GM12892 (cell line): ENCODE measurements at regions not wholly inside any gene's neighbourhood (a gene's known extent, or its start where the extent isn't known, plus 50 kb on each side); places are given as distances from the start of the nearest gene placed in this dataset.

ENCODE experiments used
- DNase-seq: peaks from one replicate; pipeline ENCODE4 v3.0.0; 2011; ENCODE audit not compliant: insufficient read length
- FAIRE-seq: peaks from 2 replicates; lab custom pipeline; 2011; peaks lifted over from hg19 to GRCh38; lab: Jason Lieb, UNC
- POLR2A ChIP-seq: IDR thresholded peaks from 2 replicates; pipeline ENCODE4 v1.6.1; 2011; ENCODE audit warnings: low read depth, low read length, control low read depth
- POLR2AphosphoS5 ChIP-seq: IDR thresholded peaks from 2 replicates; pipeline ENCODE4 v1.6.1; 2011; ENCODE audit warnings: low read depth, low read length, control low read depth
- TAF1 ChIP-seq: IDR thresholded peaks from 2 replicates; pipeline ENCODE4 v1.6.1; 2011; ENCODE audit warnings: low read depth, mild to moderate bottlenecking, control low read depth, low read length, borderline replicate concordance

GRCh38 chr7:46675456-46675855 lies 754.4 kb upstream of the IGFBP3 start:
- no peak for FAIRE-seq
- TF ChIP-seq POLR2A: no peak
- TF ChIP-seq POLR2AphosphoS5: no peak
- no peak for TF ChIP-seq TAF1
- DNase-seq: no peak

DNA sequence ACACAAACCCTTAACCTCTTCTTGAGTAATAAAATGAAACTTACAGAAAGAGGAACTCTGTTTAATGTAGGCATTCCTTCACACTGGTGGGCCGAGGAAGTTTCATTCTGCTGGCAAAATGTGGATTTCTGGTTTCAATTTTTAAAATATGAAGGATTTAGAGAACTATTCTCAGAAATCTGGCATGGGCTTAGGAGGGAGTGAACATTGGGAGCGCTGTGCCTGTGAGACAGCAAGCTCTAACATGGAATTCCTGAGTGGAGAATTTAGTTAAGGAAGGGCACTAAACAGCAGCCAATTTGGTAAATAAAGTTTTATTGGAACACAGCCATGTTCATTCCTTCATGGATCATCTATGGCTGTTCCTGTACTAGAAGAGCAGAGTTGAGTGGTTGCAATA lies 751.8 kb upstream of the IGFBP3 start:
- no peak for TF ChIP-seq POLR2AphosphoS5
- no peak for TF ChIP-seq TAF1
- TF ChIP-seq POLR2A: no peak
- FAIRE-seq (no peak), DNase-seq (no peak)

DNA sequence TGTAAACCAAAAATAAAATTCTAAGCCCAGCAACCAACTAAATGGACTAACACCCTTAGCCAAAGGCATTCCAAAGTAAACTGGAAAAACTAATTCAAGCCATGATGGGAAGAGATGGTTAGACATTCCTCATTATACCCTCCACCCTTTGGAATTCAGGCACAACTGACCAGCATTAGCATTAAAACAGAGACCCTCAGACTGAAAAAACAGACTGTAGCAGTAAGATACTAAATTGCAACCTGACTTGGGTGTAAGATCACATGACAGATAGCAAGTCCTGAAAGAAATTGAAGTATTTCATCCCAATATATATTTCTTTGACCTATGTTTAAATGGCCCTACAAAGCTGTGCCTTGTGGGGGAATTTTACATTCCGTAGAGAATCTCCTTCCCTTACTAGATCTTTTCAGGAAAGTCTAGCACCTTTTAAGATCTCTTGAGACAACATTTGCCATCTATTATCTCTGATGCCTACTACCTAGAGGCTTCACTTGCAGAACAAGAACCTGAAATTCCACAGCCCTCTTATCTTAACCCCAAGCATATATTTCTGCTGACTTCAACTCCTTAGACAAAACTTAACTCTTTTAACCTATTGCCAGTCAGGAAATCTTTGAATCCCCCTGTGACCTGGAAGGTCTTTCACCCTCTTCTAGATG lies 750.2 kb upstream of the IGFBP3 start:
- DNase-seq (no peak), FAIRE-seq (no peak)
- no peak for TF ChIP-seq POLR2A
- TF ChIP-seq POLR2AphosphoS5: no peak
- no peak for TF ChIP-seq TAF1

GRCh38 chr7:46669028-46669427 lies 748.0 kb upstream of the IGFBP3 start:
- FAIRE-seq: no peak
- TF ChIP-seq POLR2AphosphoS5 (no peak), TAF1 (no peak), POLR2A (no peak)

DNA sequence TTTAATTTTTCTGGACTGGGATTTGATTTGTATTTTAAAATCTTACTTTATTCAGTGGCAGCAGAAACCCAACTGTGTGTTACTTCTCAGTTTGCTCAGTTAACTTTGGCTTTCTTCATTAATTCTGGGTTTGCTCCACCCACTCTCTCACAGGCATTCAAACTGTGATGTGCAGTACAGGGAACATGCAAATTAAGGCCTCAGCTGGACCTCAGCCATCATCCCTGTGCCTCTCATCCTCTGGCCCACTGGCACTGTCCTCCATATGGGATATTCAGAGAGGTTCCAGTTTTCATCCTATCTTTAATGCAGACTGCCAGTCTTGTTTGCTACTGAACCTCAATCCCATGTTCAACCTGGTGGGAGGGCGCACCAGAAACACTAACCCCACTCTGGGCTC lies 743.4 kb upstream of the IGFBP3 start:
- FAIRE-seq (no peak), DNase-seq (no peak)
- TF ChIP-seq TAF1 (no peak), POLR2AphosphoS5 (no peak), POLR2A (no peak)

More at GRCh38 chr7:46669028-46669427, 748.0 kb upstream of the IGFBP3 start:
- DNase-seq: no peak

- FAIRE-seq: no peak
Observed at GRCh38 chr7:46663025-46663424, 742.0 kb upstream of the IGFBP3 start.

DNA sequence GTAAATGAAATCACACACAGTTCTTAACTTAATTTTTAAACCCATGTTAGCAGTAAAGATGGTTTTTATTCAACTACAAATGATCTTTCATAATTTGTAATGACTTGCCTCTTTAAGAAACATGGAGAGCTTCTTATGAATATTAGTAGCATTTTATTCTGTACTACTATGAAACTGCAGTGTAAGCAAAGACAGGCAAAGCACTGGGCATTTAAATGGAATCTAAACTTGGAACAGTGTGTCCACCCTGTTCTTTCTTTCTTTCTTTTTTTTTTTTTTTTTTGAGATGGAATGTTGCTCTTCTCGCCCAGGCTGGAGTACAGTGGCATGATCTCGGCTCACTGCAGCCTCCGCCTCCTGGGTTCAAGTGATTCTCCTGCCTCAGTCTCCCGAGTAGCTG lies 740.4 kb upstream of the IGFBP3 start:
- DNase-seq (no peak), FAIRE-seq (no peak)
- TF ChIP-seq POLR2AphosphoS5: no peak
- TF ChIP-seq POLR2A: no peak
- TF ChIP-seq TAF1: no peak

More at GRCh38 chr7:46663025-46663424, 742.0 kb upstream of the IGFBP3 start:
- DNase-seq: no peak
- TF ChIP-seq POLR2A (no peak), POLR2AphosphoS5 (no peak), TAF1 (no peak)

DNA sequence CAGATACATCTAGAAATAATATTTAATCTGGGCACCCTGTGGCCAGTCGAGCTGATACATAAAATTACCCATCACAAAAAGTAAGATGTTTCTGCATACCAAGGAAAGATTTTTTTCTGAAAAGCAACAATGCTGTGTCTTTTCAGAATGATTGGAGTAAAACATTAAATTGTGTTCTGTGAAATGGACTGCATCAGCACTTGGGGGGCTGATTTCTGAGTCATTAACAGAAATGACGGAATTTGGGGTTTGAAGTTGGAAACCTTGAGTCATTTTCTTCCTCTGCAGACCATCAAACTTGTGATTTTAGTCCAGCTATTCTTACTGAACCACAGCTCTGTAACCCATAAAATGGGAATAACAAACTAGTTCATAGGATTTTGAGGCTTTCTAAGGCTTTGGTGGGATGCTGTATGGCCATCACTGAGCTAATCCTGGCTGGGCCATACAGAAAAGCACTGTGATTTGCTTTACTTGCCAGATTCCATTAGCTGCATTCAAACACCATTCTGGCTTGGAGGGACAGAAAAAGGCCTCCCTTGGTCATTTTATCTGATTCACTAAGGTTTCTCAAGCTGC lies 739.4 kb upstream of the IGFBP3 start:
- FAIRE-seq: no peak
- DNase-seq: no peak
- no peak for TF ChIP-seq POLR2AphosphoS5
- no peak for TF ChIP-seq POLR2A
- TF ChIP-seq TAF1: no peak

- TF ChIP-seq POLR2A (no peak), TAF1 (no peak), POLR2AphosphoS5 (no peak)
- no peak for FAIRE-seq
- no peak for DNase-seq
Observed at GRCh38 chr7:46658281-46658680, 737.2 kb upstream of the IGFBP3 start.

DNA sequence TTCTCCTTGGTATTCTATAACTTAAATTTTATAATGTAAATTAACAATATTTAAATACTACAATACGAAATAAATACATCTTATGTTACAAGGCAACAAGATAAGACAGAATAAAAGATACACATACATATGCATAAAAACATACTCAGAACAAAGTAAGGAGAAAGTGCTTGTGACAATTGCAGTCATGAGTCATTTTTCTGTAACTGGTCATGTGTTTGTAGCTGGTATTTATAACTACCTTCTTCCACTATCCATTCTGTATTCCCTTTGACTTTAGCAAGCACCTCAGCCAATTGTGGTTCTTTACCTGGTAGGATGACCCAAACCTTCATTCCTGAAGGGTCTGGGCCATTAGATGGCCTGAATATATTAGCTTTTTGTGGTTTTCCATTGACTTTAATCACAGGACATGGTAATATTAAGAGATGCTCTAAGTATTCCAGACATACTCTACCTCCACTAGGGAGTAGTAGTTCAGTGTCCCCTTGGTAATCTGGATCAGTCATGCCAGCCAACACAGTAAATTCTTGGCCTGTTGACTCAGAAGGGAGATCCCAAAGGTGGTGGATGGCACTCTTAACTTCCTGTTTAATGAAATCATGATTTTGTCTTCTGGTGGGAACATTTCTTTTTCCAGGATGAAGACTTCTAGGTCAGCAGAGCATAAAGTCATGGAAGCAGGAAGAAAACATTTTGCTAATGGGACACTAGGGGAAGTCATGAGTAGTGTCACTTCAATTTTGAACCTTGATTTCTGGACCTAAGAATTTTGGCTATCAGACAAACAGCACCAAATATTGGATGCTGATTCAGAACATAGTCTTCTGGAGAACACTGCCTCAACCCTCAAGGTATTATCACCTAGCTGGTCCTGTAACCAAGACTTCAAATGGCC lies 733.7 kb upstream of the IGFBP3 start:
- no peak for TF ChIP-seq POLR2AphosphoS5
- TF ChIP-seq TAF1: no peak
- no peak for TF ChIP-seq POLR2A
- FAIRE-seq (no peak), DNase-seq (no peak)

GRCh38 chr7:46653848-46654247 lies 732.8 kb upstream of the IGFBP3 start:
- no peak for TF ChIP-seq POLR2AphosphoS5
- TF ChIP-seq POLR2A: no peak
- TF ChIP-seq TAF1: no peak
- peak; percentile 50 for FAIRE-seq
- DNase-seq: no peak

- FAIRE-seq (no peak), DNase-seq (no peak)
- TF ChIP-seq TAF1 (no peak), POLR2A (no peak), POLR2AphosphoS5 (no peak)
Observed at GRCh38 chr7:46652317-46652716, 731.2 kb upstream of the IGFBP3 start.

GRCh38 chr7:46651561-46652088 lies 730.6 kb upstream of the IGFBP3 start:
- DNase-seq: no peak
- TF ChIP-seq POLR2AphosphoS5 (no peak), POLR2A (no peak), TAF1 (no peak)
- FAIRE-seq: peak; percentile 71
